ENCODE measurements at regions not wholly inside any gene's neighbourhood (a gene's known extent, or its start where the extent isn't known, plus 50 kb on each side); places are given as distances from the start of the nearest gene placed in this dataset.

DNA sequence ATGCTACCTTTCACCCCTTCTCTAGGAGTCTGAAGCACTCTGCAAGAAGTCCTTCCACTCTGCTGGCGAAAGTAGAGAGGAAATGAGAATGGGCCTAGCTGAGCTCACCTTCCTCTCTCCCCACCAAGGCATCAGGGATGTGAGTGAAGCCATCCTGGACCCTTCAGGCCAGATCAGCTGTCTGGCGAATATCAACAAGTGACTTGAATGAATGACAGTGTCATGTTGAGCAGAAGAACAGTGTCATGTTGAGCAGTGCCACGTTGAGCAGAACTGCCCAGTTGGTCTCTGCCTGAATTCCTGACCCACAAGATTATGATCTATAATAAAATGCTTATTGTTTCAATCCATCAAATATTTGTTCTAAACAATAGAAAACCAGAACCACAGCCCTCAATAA, 166.2 kb upstream of the RFC3 start:
- H3K27me3 ChIP-seq: no peaks in the 10 kb centered on the region
- WGBS, 2 donors: 84 to 90% methylated on average over 3 of the region's 3 CpGs
- no peaks in the 10 kb centered on the region for H3K9me3 ChIP-seq
- no peaks in the 10 kb centered on the region for H3K36me3 ChIP-seq
- H3K27ac ChIP-seq: no peak overlapping the region
- DNase-seq (no peak), ATAC-seq (no peak), FAIRE-seq (no peak)
- H3K4me1 ChIP-seq: no peaks in the 10 kb centered on the region
- TF ChIP-seq CTCF (IDR thresholded peaks at IDR 0.05): no peak
- intact Hi-C loops (cut with DNase I): no loop called here
- no peak overlapping the region for H3K4me3 ChIP-seq

GRCh38 chr13:33657274-33657673, 160.7 kb upstream of the RFC3 start:
- Histone ChIP-seq H3K36me3 (no peaks in the 10 kb centered on the region), H3K27ac (no peak overlapping the region), H3K9me3 (no peaks in the 10 kb centered on the region), H3K4me3 (no peak overlapping the region), H3K4me1 (no peaks in the 10 kb centered on the region), H3K27me3 (no peaks in the 10 kb centered on the region)
- intact Hi-C loops (cut with DNase I): no loop called here
- 90% methylated on average over 3 of the region's 3 CpGs for WGBS, 2 donors
- DNase-seq: no peak
- ATAC-seq: no peak
- no peak for FAIRE-seq
- no peak for TF ChIP-seq CTCF (IDR thresholded peaks at IDR 0.05)

DNA sequence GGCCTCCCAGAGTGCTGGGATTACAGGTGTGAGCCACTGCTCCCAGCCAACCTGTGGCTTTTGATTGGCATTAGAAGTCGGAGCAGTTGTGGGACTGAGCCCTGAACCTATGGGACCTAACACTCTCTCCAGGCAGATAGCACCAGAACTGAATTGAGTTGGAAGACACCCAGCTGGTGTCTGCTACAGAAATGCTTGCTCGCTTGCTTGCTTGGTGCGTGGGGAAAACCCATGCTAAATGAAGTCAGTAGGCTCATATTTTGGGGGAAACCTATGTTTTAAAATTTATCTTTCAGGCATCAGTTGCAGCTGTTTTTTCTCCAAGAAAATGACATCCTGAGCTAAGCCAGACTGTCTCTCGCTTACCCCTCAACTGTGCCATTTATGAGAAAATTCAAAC, 158.5 kb upstream of the RFC3 start:
- no peak for FAIRE-seq

GRCh38 chr13:33659894-33660293, 158.1 kb upstream of the RFC3 start:
- Histone ChIP-seq H3K27me3 (no peaks in the 10 kb centered on the region), H3K4me1 (no peaks in the 10 kb centered on the region), H3K36me3 (no peaks in the 10 kb centered on the region), H3K9me3 (no peaks in the 10 kb centered on the region), H3K4me3 (no peak overlapping the region), H3K27ac (no peak overlapping the region)
- 95 to 98% methylated on average over 2 of the region's 2 CpGs for WGBS, 2 donors
- no peak for TF ChIP-seq CTCF (IDR thresholded peaks at IDR 0.05)
- intact Hi-C loops (cut with DNase I): no loop called here
- ATAC-seq (no peak), FAIRE-seq (no peak), DNase-seq (no peak)

More for the DNA sequence above, 158.5 kb upstream of the RFC3 start:
- Histone ChIP-seq H3K4me1 (no peaks in the 10 kb centered on the region), H3K27ac (no peak overlapping the region), H3K36me3 (no peaks in the 10 kb centered on the region), H3K4me3 (no peak overlapping the region), H3K9me3 (no peaks in the 10 kb centered on the region), H3K27me3 (no peaks in the 10 kb centered on the region)
- TF ChIP-seq CTCF (IDR thresholded peaks at IDR 0.05): no peak
- ATAC-seq (no peak), DNase-seq (no peak)
- intact Hi-C loops (cut with DNase I): no loop called here
- 70 to 79% methylated on average over 4 of the region's 4 CpGs for WGBS, 2 donors

GRCh38 chr13:33662392-33662791, 155.6 kb upstream of the RFC3 start:
- no peak for TF ChIP-seq CTCF (IDR thresholded peaks at IDR 0.05)
- Histone ChIP-seq H3K9me3 (no peaks in the 10 kb centered on the region), H3K27ac (no peak overlapping the region), H3K36me3 (no peaks in the 10 kb centered on the region), H3K27me3 (no peaks in the 10 kb centered on the region), H3K4me1 (no peaks in the 10 kb centered on the region), H3K4me3 (no peak overlapping the region)
- DNase-seq: no peak
- FAIRE-seq: no peak
- no peak for ATAC-seq
- intact Hi-C loops (cut with DNase I): no loop called here
- WGBS, 2 donors: 51 to 59% methylated on average over 4 of the region's 4 CpGs

Measured in pancreas (tissue), 10 donors.